Osteocyte (in vitro differentiated cells): ENCODE measurements at regions not wholly inside any gene's neighbourhood (a gene's known extent, or its start where the extent isn't known, plus 50 kb on each side); places are given as distances from the start of the nearest gene placed in this dataset.

Experiments used
- DNase-seq: peaks from one replicate; pipeline ENCODE4 v3.0.0; 2021; ENCODE audit warnings: mixed read lengths; ENCODE audit not compliant: unreplicated experiment; ENCODE audit errors: extremely low spot score
- H3K27ac Mint-ChIP-seq: one replicate; pipeline ENCODE4 v1.8.0; 2021; ENCODE audit warnings: mild to moderate bottlenecking, mixed read lengths; ENCODE audit not compliant: unreplicated experiment
- H3K27me3 Mint-ChIP-seq: one replicate; pipeline ENCODE4 v1.8.0; 2021; ENCODE audit warnings: mixed read lengths; ENCODE audit not compliant: unreplicated experiment
- H3K36me3 Mint-ChIP-seq: one replicate; pipeline ENCODE4 v1.8.0; 2021; ENCODE audit warnings: mixed read lengths; ENCODE audit not compliant: unreplicated experiment
- H3K4me1 Mint-ChIP-seq: one replicate; pipeline ENCODE4 v1.8.0; 2021; ENCODE audit warnings: mixed read lengths; ENCODE audit not compliant: unreplicated experiment
- H3K4me3 Mint-ChIP-seq: one replicate; pipeline ENCODE4 v1.8.0; 2021; ENCODE audit warnings: mild to moderate bottlenecking, moderate library complexity, mixed read lengths; ENCODE audit not compliant: unreplicated experiment
- H3K9me3 Mint-ChIP-seq: one replicate; pipeline ENCODE4 v1.8.0; 2021; ENCODE audit warnings: mixed read lengths; ENCODE audit not compliant: unreplicated experiment
- CTCF ChIP-seq: fragments of 200-600 bp; sonication (generic); IDR thresholded peaks from 2 replicates; pipeline ENCODE4 v1.5.0; 2021; ENCODE audit warnings: antibody characterized with exemption, mild to moderate bottlenecking, moderate library complexity

DNA sequence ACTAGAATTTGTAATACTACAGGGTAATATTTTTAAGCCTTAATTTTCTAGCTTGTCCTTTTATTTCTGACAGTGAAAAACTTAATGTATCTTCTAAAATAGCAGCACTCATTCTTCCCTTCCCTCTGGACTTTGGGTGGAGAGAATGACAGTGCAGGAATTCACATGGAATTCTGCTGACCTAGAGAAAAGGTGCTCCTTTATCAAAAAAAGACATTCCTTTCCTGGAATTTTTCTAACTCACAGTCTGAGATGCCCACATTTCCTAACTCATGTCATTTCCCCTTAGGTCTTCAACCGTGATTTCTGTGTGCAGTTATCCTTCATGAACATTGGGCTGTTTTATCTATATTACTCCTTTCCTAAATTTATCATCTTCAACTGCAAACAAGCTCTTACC, 137.8 kb upstream of the PDGFD start:
- Mint-ChIP-seq H3K27ac (no peak overlapping the region), H3K9me3 (no peaks in the 10 kb centered on the region), H3K36me3 (no peaks in the 10 kb centered on the region)

GRCh38 chr11:104291646-104292045, 127.7 kb upstream of the PDGFD start:
- Mint-ChIP-seq H3K27me3 (peaks cover 8% of the 10 kb centered on the region), H3K9me3 (no peaks in the 10 kb centered on the region), H3K36me3 (no peaks in the 10 kb centered on the region), H3K4me3 (no peak overlapping the region), H3K4me1 (no peaks in the 10 kb centered on the region), H3K27ac (no peak overlapping the region)
- no peak for DNase-seq
- TF ChIP-seq CTCF: no peak

More for the DNA sequence above, 137.8 kb upstream of the PDGFD start:
- no peak for DNase-seq
- Mint-ChIP-seq H3K27me3 (no peaks in the 10 kb centered on the region), H3K4me3 (no peak overlapping the region), H3K4me1 (no peaks in the 10 kb centered on the region)
- no peak for TF ChIP-seq CTCF

GRCh38 chr11:104286129-104286528, 122.2 kb upstream of the PDGFD start:
- H3K9me3 Mint-ChIP-seq: peaks cover 8% of the 10 kb centered on the region
- TF ChIP-seq CTCF: no peak
- H3K4me1 Mint-ChIP-seq: no peaks in the 10 kb centered on the region
- no peak overlapping the region for H3K4me3 Mint-ChIP-seq
- DNase-seq: no peak
- H3K27ac Mint-ChIP-seq: no peak overlapping the region
- peaks cover 11% of the 10 kb centered on the region for H3K27me3 Mint-ChIP-seq
- H3K36me3 Mint-ChIP-seq: no peaks in the 10 kb centered on the region

GRCh38 chr11:104279587-104279986, 115.6 kb upstream of the PDGFD start:
- no peak overlapping the region for H3K27ac Mint-ChIP-seq
- peaks cover 12% of the 10 kb centered on the region for H3K9me3 Mint-ChIP-seq
- H3K4me1 Mint-ChIP-seq: no peaks in the 10 kb centered on the region
- H3K27me3 Mint-ChIP-seq: no peaks in the 10 kb centered on the region
- TF ChIP-seq CTCF: no peak
- no peaks in the 10 kb centered on the region for H3K36me3 Mint-ChIP-seq
- DNase-seq: no peak
- no peak overlapping the region for H3K4me3 Mint-ChIP-seq

GRCh38 chr11:104275992-104276391, 112.0 kb upstream of the PDGFD start:
- H3K36me3 Mint-ChIP-seq: no peaks in the 10 kb centered on the region
- H3K4me3 Mint-ChIP-seq: no peak overlapping the region
- H3K27ac Mint-ChIP-seq: no peak overlapping the region
- peaks cover 4% of the 10 kb centered on the region for H3K9me3 Mint-ChIP-seq
- H3K4me1 Mint-ChIP-seq: no peaks in the 10 kb centered on the region
- no peak for TF ChIP-seq CTCF
- no peaks in the 10 kb centered on the region for H3K27me3 Mint-ChIP-seq
- no peak for DNase-seq
